ENCODE measurements at regions not wholly inside any gene's neighbourhood (a gene's known extent, or its start where the extent isn't known, plus 50 kb on each side); places are given as distances from the start of the nearest gene placed in this dataset.
"Not testable (repeated sequence)": the region's sequence is repeated elsewhere in the genome, so short reads cannot be mapped to it uniquely, and the experiment has no call there.

DNA sequence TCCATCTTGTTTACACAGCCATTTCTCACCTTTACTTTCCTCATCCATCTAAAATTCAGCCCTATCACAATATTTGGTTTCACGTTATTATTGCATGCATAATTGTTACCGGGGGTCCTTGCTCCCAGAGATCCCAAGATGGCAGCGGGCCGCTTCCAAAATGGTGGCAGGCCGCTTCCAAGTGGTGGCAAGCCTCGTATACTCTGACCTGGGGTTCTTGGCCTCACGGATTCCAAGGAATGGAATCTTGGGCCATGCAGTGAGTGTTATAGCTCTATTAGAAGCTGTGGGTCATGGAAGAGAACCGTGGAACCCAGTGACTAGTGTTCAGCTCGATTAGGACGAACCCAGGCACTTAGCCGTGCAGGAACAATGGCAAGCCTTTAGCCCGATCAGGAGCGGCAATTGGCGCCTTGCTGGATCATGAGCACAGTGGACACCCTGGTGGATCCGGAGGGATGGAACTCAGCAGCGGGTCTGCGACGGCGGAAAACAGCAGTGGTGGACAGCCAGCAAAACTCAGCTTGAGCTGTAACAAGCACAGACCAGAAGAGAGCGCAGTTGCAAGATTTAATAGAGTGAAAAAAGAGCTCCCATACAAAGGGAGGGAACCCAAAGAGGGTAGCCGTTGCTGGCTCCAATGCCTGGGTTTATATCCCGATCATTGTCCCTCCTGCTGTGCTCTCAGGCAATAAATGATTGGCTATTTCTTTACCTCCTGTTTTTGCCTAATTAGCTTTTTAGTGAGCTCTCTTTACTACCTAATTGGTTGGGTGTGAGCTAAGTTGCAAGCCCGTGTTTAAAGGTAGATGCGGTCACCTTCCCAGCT is 756.2 kb upstream of the CTNND2 start:
- TF ChIP-seq, protein P1, sequence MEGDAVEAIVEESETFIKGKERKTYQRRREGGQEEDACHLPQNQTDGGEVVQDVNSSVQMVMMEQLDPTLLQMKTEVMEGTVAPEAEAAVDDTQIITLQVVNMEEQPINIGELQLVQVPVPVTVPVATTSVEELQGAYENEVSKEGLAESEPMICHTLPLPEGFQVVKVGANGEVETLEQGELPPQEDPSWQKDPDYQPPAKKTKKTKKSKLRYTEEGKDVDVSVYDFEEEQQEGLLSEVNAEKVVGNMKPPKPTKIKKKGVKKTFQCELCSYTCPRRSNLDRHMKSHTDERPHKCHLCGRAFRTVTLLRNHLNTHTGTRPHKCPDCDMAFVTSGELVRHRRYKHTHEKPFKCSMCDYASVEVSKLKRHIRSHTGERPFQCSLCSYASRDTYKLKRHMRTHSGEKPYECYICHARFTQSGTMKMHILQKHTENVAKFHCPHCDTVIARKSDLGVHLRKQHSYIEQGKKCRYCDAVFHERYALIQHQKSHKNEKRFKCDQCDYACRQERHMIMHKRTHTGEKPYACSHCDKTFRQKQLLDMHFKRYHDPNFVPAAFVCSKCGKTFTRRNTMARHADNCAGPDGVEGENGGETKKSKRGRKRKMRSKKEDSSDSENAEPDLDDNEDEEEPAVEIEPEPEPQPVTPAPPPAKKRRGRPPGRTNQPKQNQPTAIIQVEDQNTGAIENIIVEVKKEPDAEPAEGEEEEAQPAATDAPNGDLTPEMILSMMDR (conservative IDR thresholded peaks at IDR 0.05; ENCODE audit: low read length): not testable (repeated sequence)
- TF ChIP-seq EZH2phosphoT487 (IDR thresholded peaks at IDR 0.05; ENCODE audit: borderline replicate concordance, low read depth, low read length): not testable (repeated sequence)
